Breast epithelium (tissue), 3 donors: ENCODE measurements at regions not wholly inside any gene's neighbourhood (a gene's known extent, or its start where the extent isn't known, plus 50 kb on each side); places are given as distances from the start of the nearest gene placed in this dataset.

Source experiments
- CTCF ChIP-seq, 3 donors: fragments of 450-650 bp; IDR thresholded peaks; one replicate each; pipeline ENCODE4 v1.5.1; 2016 to 2017; ENCODE audit warnings: antibody characterized with exemption in 3 of 3, mild to moderate bottlenecking in 3 of 3, moderate library complexity in 3 of 3
- POLR2A ChIP-seq: fragments of 450-650 bp; IDR thresholded peaks from one replicate; pipeline ENCODE4 v1.6.1; 2016; ENCODE audit warnings: antibody characterized with exemption, mild to moderate bottlenecking, moderate library complexity

DNA sequence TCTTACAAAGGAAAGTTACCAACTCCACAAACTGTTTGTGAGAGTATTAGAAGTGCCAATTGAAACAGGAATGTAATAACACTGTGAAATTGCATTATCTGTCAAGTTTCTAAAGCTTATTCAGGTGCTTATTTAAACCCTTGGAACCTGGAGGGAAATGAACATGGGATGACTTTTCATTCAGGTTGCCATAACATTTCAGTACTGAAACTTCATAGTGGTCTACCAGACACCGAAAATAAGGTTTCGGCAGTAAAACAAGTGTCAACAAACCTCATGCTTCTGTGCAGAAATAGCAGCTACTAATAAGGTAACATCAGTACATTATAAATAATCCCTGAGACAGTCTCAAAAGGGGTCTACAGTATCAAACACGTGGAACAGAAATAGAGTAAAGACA lies 890.7 kb upstream of the INTU start:
- TF ChIP-seq POLR2A (no peak), CTCF (IDR thresholded peaks at IDR 0.05) (no peak)
